ENCODE measurements at regions not wholly inside any gene's neighbourhood (a gene's known extent, or its start where the extent isn't known, plus 50 kb on each side); places are given as distances from the start of the nearest gene placed in this dataset.
"Not testable (repeated sequence)": the region's sequence is repeated elsewhere in the genome, so short reads cannot be mapped to it uniquely, and the experiment has no call there.

GRCh38 chr4:1580692-1581012 is 103.5 kb downstream of the FAM53A start:
- H3K9me3 Mint-ChIP-seq; H3K27me3 Mint-ChIP-seq; H3K27me3 ChIP-seq (ENCODE audit: control insufficient read depth in 1 of 2, insufficient read depth in 2 of 2, low read length in 2 of 2); H3K4me3 ChIP-seq (ENCODE audit: low read length); H3K36me3 ChIP-seq (ENCODE audit: insufficient read depth, low read length); H3K4me1 Mint-ChIP-seq (ENCODE audit: low read depth); H3K27ac ChIP-seq (ENCODE audit: low read depth in 1 of 2, low read length in 2 of 2); H3K9me3 ChIP-seq (ENCODE audit: control insufficient read depth in 1 of 2, insufficient read depth in 1 of 2, low read length in 2 of 2); DNase-seq; ATAC-seq (ENCODE audit: poor library complexity); CTCF ChIA-PET; H3K36me3 Mint-ChIP-seq (ENCODE audit: low read depth): not testable (repeated sequence)
- peaks cover 14% of the 10 kb centered on the region for H3K4me1 ChIP-seq (ENCODE audit: insufficient read depth, low read length)
- POLR2A ChIA-PET = interaction anchor here (0.6 to 1.4 kb wide), 10 partner anchors 9 to 1383 kb away, joined by 3 to 28 read pairs (median 3); partner anchors contain the start of genes CTBP1, GRK4, SLBP and UVSSA
- Mint-ChIP-seq H3K4me3 (peak overlapping the region; percentile 42), H3K27ac (peak overlapping the region; percentile 63)
- intact Hi-C loops (cut with DNase I, micrococcal nuclease) = loop anchor here (1.0 to 10.0 kb wide), 10 partner anchors 25 to 1494 kb away; partner anchors contain the start of genes CTBP1 (in 1 of the 2), FAM53A (in 1 of the 2), FGFRL1 (in 1 of the 2) and HTT (in 1 of the 2)

GRCh38 chr4:1579901-1580691 is 104.0 kb downstream of the FAM53A start:
- Mint-ChIP-seq H3K27ac (peak overlapping the region; percentile 63), H3K9me3 (no peaks in the 10 kb centered on the region), H3K4me1 (ENCODE audit: low read depth) (no peaks in the 10 kb centered on the region), H3K27me3 (no peaks in the 10 kb centered on the region), H3K36me3 (ENCODE audit: low read depth) (no peaks in the 10 kb centered on the region), H3K4me3 (peak overlapping the region; percentile 86)
- Histone ChIP-seq H3K4me1 (ENCODE audit: insufficient read depth, low read length) (peaks cover 14% of the 10 kb centered on the region), H3K4me3 (ENCODE audit: low read length) (peak overlapping the region; percentile 73), H3K9me3 (ENCODE audit: control insufficient read depth in 1 of 2, insufficient read depth in 1 of 2, low read length in 2 of 2) (peaks cover 0 to 5% of the 10 kb centered on the region in 2 experiments), H3K27me3 (ENCODE audit: control insufficient read depth in 1 of 2, insufficient read depth in 2 of 2, low read length in 2 of 2) (no peaks in the 10 kb centered on the region), H3K27ac (ENCODE audit: low read depth in 1 of 2, low read length in 2 of 2) (peak overlapping the region in 1 of 2 donors; percentile 65), H3K36me3 (ENCODE audit: insufficient read depth, low read length) (no peaks in the 10 kb centered on the region)
- no peak for TF ChIP-seq CTCF (IDR thresholded peaks at IDR 0.05)
- CTCF ChIA-PET = no interaction called here
- POLR2A ChIA-PET = interaction anchor here (0.6 to 1.4 kb wide), 13 partner anchors 10 to 1384 kb away, joined by 3 to 28 read pairs (median 3); partner anchors contain the start of genes CTBP1, GRK4, MYL5 and SLBP
- ATAC-seq (ENCODE audit: poor library complexity) (peak; percentile 82), DNase-seq (peak; percentile 88 to 97 (median 93))
- intact Hi-C loops (cut with DNase I, micrococcal nuclease) = loop anchor here (1.0 to 10.0 kb wide), 10 partner anchors 25 to 1495 kb away; partner anchors contain the start of genes CTBP1 (in 1 of the 2), FAM53A (in 1 of the 2), FGFRL1 (in 1 of the 2) and HTT (in 1 of the 2)

GRCh38 chr4:1579001-1579900 is 104.9 kb downstream of the FAM53A start:
- Histone ChIP-seq H3K36me3 (ENCODE audit: insufficient read depth, low read length) (no peaks in the 10 kb centered on the region), H3K27ac (ENCODE audit: low read depth in 1 of 2, low read length in 2 of 2) (peak overlapping the region in 1 of 2 donors; percentile 65), H3K9me3 (ENCODE audit: control insufficient read depth in 1 of 2, insufficient read depth in 1 of 2, low read length in 2 of 2) (peaks cover 0 to 5% of the 10 kb centered on the region in 2 experiments), H3K4me3 (ENCODE audit: low read length) (peak overlapping the region; percentile 73), H3K4me1 (ENCODE audit: insufficient read depth, low read length) (peaks cover 14% of the 10 kb centered on the region), H3K27me3 (ENCODE audit: control insufficient read depth in 1 of 2, insufficient read depth in 2 of 2, low read length in 2 of 2) (no peaks in the 10 kb centered on the region)
- DNase-seq (peak; percentile 53 to 90 (median 70)), ATAC-seq (ENCODE audit: poor library complexity) (peak; percentile 27)
- no peaks in the 10 kb centered on the region for H3K27me3 Mint-ChIP-seq
- H3K4me1 Mint-ChIP-seq (ENCODE audit: low read depth) = no peaks in the 10 kb centered on the region
- TF ChIP-seq CTCF (IDR thresholded peaks at IDR 0.05) = peak; percentile 44
- no peaks in the 10 kb centered on the region for H3K36me3 Mint-ChIP-seq (ENCODE audit: low read depth)
- H3K4me3 Mint-ChIP-seq = peak overlapping the region; percentile 86
- CTCF ChIA-PET = no interaction called here
- no peaks in the 10 kb centered on the region for H3K9me3 Mint-ChIP-seq
- H3K27ac Mint-ChIP-seq = peak overlapping the region; percentile 63
- intact Hi-C loops (cut with DNase I, micrococcal nuclease) = no loop called here
- POLR2A ChIA-PET = interaction anchor here (0.7 to 1.4 kb wide), 7 partner anchors 26 to 905 kb away, joined by 3 to 28 read pairs (median 3); partner anchors contain the start of genes MYL5, SLBP and UVSSA

All from CD4-positive, alpha-beta T cell (primary cell).